ENCODE measurements at regions not wholly inside any gene's neighbourhood (a gene's known extent, or its start where the extent isn't known, plus 50 kb on each side); places are given as distances from the start of the nearest gene placed in this dataset.

GRCh38 chr20:51098284-51098810, 75.4 kb upstream of the KCNG1 start:
- no peak overlapping the region for H3K27ac ChIP-seq
- WGBS, 2 donors (ENCODE audit: low coverage in 1 of 2), result 55% methylated on average over 1 of the region's 1 CpG; no CpG with 5 or more reads in 1 of the 2 donors
- no peaks in the 10 kb centered on the region for H3K36me3 ChIP-seq
- peaks cover 22% of the 10 kb centered on the region for H3K27me3 ChIP-seq
- H3K9me3 ChIP-seq, result no peaks in the 10 kb centered on the region
- no peak for ATAC-seq
- TF ChIP-seq EP300 (IDR thresholded peaks at IDR 0.05) (no peak), POLR2AphosphoS5 (IDR thresholded peaks at IDR 0.05) (no peak), POLR2A (IDR thresholded peaks at IDR 0.05) (no peak), CTCF (IDR thresholded peaks at IDR 0.05) (no peak)
- no peaks in the 10 kb centered on the region for H3K4me1 ChIP-seq
- no peak overlapping the region for H3K4me3 ChIP-seq

GRCh38 chr20:51097351-51098120, 74.6 kb upstream of the KCNG1 start:
- no peak overlapping the region for H3K4me3 ChIP-seq
- WGBS, 2 donors (ENCODE audit: low coverage in 1 of 2), result 80 to 87% methylated on average over 6 of the region's 8 CpGs
- ATAC-seq, result no peak
- H3K4me1 ChIP-seq, result no peaks in the 10 kb centered on the region
- H3K27me3 ChIP-seq, result peaks cover 30% of the 10 kb centered on the region
- H3K9me3 ChIP-seq, result no peaks in the 10 kb centered on the region
- H3K27ac ChIP-seq, result no peak overlapping the region
- TF ChIP-seq POLR2A (IDR thresholded peaks at IDR 0.05) (no peak), CTCF (IDR thresholded peaks at IDR 0.05) (no peak), EP300 (IDR thresholded peaks at IDR 0.05) (no peak), POLR2AphosphoS5 (IDR thresholded peaks at IDR 0.05) (no peak)
- no peaks in the 10 kb centered on the region for H3K36me3 ChIP-seq

GRCh38 chr20:51096582-51097267, 73.8 kb upstream of the KCNG1 start:
- WGBS, 2 donors (ENCODE audit: low coverage in 1 of 2), result 77 to 100% methylated on average over 2 to 10 of the region's 13 CpGs
- no peaks in the 10 kb centered on the region for H3K36me3 ChIP-seq
- no peaks in the 10 kb centered on the region for H3K4me1 ChIP-seq
- TF ChIP-seq CTCF (IDR thresholded peaks at IDR 0.05) (no peak), EP300 (IDR thresholded peaks at IDR 0.05) (no peak), POLR2AphosphoS5 (IDR thresholded peaks at IDR 0.05) (no peak), POLR2A (IDR thresholded peaks at IDR 0.05) (no peak)
- H3K9me3 ChIP-seq, result no peaks in the 10 kb centered on the region
- no peak overlapping the region for H3K27ac ChIP-seq
- peaks cover 39% of the 10 kb centered on the region for H3K27me3 ChIP-seq
- no peak overlapping the region for H3K4me3 ChIP-seq
- no peak for ATAC-seq

GRCh38 chr20:51095633-51096521, 73.0 kb upstream of the KCNG1 start:
- no peaks in the 10 kb centered on the region for H3K9me3 ChIP-seq
- no peak for TF ChIP-seq POLR2AphosphoS5 (IDR thresholded peaks at IDR 0.05)
- no peak for TF ChIP-seq POLR2A (IDR thresholded peaks at IDR 0.05)
- no peak for TF ChIP-seq CTCF (IDR thresholded peaks at IDR 0.05)
- no peak for TF ChIP-seq EP300 (IDR thresholded peaks at IDR 0.05)
- no peaks in the 10 kb centered on the region for H3K36me3 ChIP-seq
- H3K4me3 ChIP-seq, result no peak overlapping the region
- ATAC-seq, result no peak
- 47 to 70% methylated on average over 4 to 5 of the region's 7 CpGs for WGBS, 2 donors (ENCODE audit: low coverage in 1 of 2)
- no peak overlapping the region for H3K27ac ChIP-seq
- H3K27me3 ChIP-seq, result peaks cover 47% of the 10 kb centered on the region
- no peaks in the 10 kb centered on the region for H3K4me1 ChIP-seq
